Activated CD4-positive, alpha-beta memory T cell treated with anti-CD3 and anti-CD28 coated beads for 36 hours (primary cell): ENCODE measurements at regions not wholly inside any gene's neighbourhood (a gene's known extent, or its start where the extent isn't known, plus 50 kb on each side); places are given as distances from the start of the nearest gene placed in this dataset. TPM values are rescaled to one million over a fixed set of nuclear protein-coding genes. Genes with fewer than 3 reads are reported as not detected.

Experiments used
- microRNA-seq: library from miRNA; unstranded; fragments of <30 nt; microRNA quantifications from one replicate; pipeline ENCODE4 v1.2.0, GENCODE V29; 2022; ENCODE audit warnings: borderline number of aligned reads, borderline microRNAs expressed, borderline replicate concordance

Small RNA genes in the stretch of these regions (microRNA-seq; reads per million reads assigned to microRNA genes)
- not detected for gene MIR513A1
- not detected for gene MIR513A2
- gene MIR513B = 2.4 reads per million
- gene MIR513C = 2.0 reads per million
